ENCODE measurements at regions not wholly inside any gene's neighbourhood (a gene's known extent, or its start where the extent isn't known, plus 50 kb on each side); places are given as distances from the start of the nearest gene placed in this dataset.

DNA sequence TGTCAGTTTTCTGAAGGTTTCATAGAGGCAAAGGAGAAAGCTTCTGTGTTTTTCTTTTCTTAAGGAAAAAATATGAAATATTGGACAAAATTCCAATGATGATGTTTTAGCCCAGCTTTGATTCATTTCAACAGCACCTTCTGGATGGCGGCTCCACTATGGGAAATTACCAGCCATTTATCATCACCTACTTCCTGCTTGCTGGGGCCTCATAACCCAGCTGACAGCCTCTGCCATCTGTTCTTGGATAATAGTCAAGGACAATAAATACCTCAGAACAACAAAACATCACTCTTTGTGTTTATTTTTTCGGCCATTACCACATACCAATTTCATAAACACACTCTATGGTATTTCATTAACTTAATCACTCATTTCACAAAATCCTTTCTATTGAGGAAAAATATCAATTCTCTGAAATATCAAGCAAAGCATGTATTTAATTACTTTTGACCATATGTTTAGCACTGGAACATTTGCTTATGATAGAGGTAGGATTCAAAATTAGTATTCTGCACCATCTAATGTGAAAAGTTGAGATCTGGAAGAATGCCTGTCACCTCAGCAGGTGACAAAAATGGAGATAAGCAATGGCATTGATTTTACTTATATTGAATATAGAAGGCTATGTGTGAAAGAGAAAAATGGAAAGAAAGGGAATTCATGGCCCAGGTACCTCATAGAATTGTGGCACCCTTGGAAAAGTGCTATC is 629.7 kb downstream of the LIG4 start:
- no peak overlapping the region for H3K4me3 Mint-ChIP-seq (ENCODE audit: unreplicated experiment)
- H3K9me3 Mint-ChIP-seq (ENCODE audit: low read depth): no peaks in the 10 kb centered on the region
- no peak overlapping the region for H3K27ac Mint-ChIP-seq (ENCODE audit: unreplicated experiment)
- no peak for DNase-seq (ENCODE audit: low spot score)
- TF ChIP-seq, protein P1, sequence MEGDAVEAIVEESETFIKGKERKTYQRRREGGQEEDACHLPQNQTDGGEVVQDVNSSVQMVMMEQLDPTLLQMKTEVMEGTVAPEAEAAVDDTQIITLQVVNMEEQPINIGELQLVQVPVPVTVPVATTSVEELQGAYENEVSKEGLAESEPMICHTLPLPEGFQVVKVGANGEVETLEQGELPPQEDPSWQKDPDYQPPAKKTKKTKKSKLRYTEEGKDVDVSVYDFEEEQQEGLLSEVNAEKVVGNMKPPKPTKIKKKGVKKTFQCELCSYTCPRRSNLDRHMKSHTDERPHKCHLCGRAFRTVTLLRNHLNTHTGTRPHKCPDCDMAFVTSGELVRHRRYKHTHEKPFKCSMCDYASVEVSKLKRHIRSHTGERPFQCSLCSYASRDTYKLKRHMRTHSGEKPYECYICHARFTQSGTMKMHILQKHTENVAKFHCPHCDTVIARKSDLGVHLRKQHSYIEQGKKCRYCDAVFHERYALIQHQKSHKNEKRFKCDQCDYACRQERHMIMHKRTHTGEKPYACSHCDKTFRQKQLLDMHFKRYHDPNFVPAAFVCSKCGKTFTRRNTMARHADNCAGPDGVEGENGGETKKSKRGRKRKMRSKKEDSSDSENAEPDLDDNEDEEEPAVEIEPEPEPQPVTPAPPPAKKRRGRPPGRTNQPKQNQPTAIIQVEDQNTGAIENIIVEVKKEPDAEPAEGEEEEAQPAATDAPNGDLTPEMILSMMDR (IDR thresholded peaks at IDR 0.05): no peak
- no peaks in the 10 kb centered on the region for H3K4me1 Mint-ChIP-seq (ENCODE audit: low read depth)
- no peaks in the 10 kb centered on the region for H3K36me3 Mint-ChIP-seq (ENCODE audit: low read depth)
- H3K27me3 Mint-ChIP-seq (ENCODE audit: low read depth): no peaks in the 10 kb centered on the region

DNA sequence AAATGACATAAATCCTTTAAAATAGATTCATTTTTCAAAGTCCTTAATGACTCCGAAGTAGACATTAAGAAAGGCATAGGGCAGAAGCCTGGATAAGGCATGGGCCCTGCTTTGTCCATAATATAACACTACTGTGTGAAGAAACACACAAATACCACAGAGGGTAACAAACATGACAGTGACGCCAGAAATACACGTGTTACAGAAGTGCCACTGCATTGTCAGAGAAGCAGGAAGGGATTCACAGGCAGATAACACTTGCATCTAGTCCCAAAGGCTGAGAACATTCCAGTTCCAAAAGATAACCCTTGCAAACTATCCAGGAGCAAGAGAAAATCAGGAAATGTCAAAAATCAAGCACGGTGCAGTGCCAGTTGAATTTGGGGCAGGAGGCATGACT is 633.2 kb downstream of the LIG4 start:
- Mint-ChIP-seq H3K4me1 (ENCODE audit: low read depth) (no peaks in the 10 kb centered on the region), H3K36me3 (ENCODE audit: low read depth) (no peaks in the 10 kb centered on the region), H3K27me3 (ENCODE audit: low read depth) (no peaks in the 10 kb centered on the region), H3K27ac (ENCODE audit: unreplicated experiment) (no peak overlapping the region), H3K9me3 (ENCODE audit: low read depth) (peaks cover 4% of the 10 kb centered on the region), H3K4me3 (ENCODE audit: unreplicated experiment) (no peak overlapping the region)
- no peak for DNase-seq (ENCODE audit: low spot score)
- TF ChIP-seq, protein P1 (IDR thresholded peaks at IDR 0.05): no peak

DNA sequence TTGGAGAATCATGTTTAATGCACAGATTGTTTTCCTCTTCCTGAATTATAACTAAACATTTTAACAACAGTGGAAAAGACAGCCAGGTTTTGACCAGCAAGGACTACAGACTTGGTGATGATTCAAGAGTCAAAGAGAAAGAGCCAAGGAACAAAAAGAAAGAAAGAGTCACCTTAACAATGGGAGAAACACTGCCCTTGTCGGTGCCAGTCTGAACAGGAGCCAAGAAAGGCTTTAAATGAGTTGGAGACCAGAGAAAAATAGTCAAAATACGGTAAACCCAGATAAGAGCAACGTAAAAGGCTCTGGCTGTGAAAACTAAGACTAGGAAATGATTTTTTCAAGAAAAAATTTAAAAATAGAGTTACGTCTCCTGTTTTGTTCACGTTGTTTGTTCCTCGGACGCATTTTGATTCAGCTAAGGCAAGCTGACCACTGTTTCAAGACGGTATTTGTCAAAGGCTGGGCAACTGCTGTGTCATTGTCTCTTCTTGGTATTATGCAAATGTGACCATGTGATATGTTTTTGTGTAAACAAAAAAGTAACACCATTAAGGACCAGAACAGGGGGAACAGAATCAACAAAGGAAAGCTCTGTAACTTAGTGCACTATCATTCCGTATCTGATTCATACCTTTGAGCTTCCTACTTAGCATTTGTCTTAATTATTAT is 634.5 kb downstream of the LIG4 start:
- Mint-ChIP-seq H3K27ac (ENCODE audit: unreplicated experiment) (no peak overlapping the region), H3K36me3 (ENCODE audit: low read depth) (no peaks in the 10 kb centered on the region), H3K4me3 (ENCODE audit: unreplicated experiment) (no peak overlapping the region), H3K4me1 (ENCODE audit: low read depth) (no peaks in the 10 kb centered on the region), H3K9me3 (ENCODE audit: low read depth) (peaks cover 4% of the 10 kb centered on the region), H3K27me3 (ENCODE audit: low read depth) (no peaks in the 10 kb centered on the region)
- TF ChIP-seq, protein P1 (IDR thresholded peaks at IDR 0.05): no peak
- no peak for DNase-seq (ENCODE audit: low spot score)

DNA sequence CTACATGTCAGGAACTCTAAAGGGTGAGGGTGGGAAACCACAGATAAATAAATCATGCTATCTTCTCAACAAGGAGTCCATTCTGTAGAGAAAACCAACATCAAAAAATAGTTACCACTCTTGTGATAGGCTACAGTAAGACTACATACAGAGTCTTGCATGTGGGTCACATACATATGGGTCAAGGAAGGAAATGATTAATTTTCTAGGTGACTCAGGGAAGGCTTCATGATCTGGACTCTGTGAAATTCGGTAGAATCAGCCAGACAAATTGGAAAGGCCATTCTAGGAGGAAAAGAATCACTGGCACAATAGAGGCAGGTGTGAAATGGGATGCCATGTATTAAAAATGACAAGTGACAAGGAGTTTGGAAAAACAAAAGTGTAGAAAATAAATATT is 638.9 kb downstream of the LIG4 start:
- DNase-seq (ENCODE audit: low spot score): no peak
- TF ChIP-seq, protein P1 (IDR thresholded peaks at IDR 0.05): no peak
- no peaks in the 10 kb centered on the region for H3K36me3 Mint-ChIP-seq (ENCODE audit: low read depth)
- no peak overlapping the region for H3K4me3 Mint-ChIP-seq (ENCODE audit: unreplicated experiment)
- H3K9me3 Mint-ChIP-seq (ENCODE audit: low read depth): peaks cover 4% of the 10 kb centered on the region
- no peak overlapping the region for H3K27ac Mint-ChIP-seq (ENCODE audit: unreplicated experiment)
- H3K4me1 Mint-ChIP-seq (ENCODE audit: low read depth): no peaks in the 10 kb centered on the region
- H3K27me3 Mint-ChIP-seq (ENCODE audit: low read depth): no peaks in the 10 kb centered on the region

- Mint-ChIP-seq H3K27ac (ENCODE audit: unreplicated experiment) (no peak overlapping the region), H3K4me3 (ENCODE audit: unreplicated experiment) (no peak overlapping the region), H3K4me1 (ENCODE audit: low read depth) (no peaks in the 10 kb centered on the region), H3K27me3 (ENCODE audit: low read depth) (no peaks in the 10 kb centered on the region), H3K9me3 (ENCODE audit: low read depth) (no peaks in the 10 kb centered on the region), H3K36me3 (ENCODE audit: low read depth) (no peaks in the 10 kb centered on the region)
- TF ChIP-seq, protein P1 (IDR thresholded peaks at IDR 0.05): no peak
- no peak for DNase-seq (ENCODE audit: low spot score)
These were observed 640.7 kb downstream of the LIG4 start for GRCh38 chr13:107574517-107575210.

Measured in chondrocyte (in vitro differentiated cells).